GM21360 (cell line): ENCODE measurements at regions not wholly inside any gene's neighbourhood (a gene's known extent, or its start where the extent isn't known, plus 50 kb on each side); places are given as distances from the start of the nearest gene placed in this dataset.

Experiments
- ATAC-seq: cut with Tn5 transposase; IDR thresholded peaks from one replicate; pipeline ENCODE4 v1.9.1; 2021; ENCODE audit warnings: mild to moderate bottlenecking, moderate library complexity; ENCODE audit not compliant: unreplicated experiment

DNA sequence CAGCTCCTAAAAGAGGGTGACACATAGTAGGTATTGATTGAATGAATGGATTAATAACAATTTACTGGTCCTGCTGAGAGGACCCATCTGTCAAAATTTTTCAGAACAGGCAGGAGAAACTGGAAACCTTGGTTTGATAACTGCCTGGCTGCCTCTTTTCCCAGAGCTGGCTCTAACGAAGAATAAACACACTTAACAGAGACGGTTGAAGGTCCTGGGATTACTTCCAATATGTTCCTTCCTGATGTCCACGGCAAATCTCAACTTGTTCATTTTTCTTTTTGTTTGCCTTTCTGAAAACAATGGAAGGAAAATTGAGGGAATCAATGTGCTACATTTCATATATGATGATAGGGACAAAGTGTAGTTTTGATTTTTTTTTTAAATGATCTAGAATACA is 76.5 kb upstream of the SYT13 start:
- ATAC-seq, result no peak

DNA sequence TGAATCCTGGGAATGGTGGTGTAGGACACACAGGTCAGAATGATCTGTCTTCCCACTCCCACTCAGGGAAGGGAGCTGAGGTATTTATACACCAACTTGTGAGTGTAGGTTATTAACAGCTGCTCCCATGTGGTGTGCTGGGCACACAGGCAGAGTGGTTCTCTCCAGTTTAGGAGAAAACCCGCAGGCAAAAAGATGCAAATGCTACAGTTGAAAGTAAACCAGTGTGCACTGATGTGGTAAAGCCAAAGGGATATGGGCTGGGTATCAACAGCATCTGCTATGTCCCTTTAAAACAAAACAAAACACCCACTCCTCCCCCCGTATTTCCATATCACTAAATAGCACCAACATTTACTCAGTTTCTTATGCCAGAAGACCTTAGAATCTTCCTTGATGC is 75.4 kb upstream of the SYT13 start:
- ATAC-seq, result no peak

DNA sequence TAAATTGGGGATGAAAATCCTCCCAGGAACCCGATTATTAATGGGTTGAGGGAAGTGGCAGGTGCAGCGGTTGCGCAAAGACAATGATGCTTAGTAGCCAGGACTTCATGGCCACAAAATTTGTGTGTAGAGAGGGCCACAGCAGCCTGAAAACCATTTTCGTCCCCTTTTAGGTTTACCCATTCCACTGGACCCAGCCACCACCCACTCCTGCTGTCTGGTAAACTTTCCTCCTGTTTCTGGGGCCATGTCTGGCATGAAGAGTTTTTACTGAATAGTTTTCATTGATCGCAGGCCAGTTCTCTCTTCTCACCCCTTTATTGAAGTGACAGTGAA is 69.5 kb upstream of the SYT13 start:
- ATAC-seq, result no peak

DNA sequence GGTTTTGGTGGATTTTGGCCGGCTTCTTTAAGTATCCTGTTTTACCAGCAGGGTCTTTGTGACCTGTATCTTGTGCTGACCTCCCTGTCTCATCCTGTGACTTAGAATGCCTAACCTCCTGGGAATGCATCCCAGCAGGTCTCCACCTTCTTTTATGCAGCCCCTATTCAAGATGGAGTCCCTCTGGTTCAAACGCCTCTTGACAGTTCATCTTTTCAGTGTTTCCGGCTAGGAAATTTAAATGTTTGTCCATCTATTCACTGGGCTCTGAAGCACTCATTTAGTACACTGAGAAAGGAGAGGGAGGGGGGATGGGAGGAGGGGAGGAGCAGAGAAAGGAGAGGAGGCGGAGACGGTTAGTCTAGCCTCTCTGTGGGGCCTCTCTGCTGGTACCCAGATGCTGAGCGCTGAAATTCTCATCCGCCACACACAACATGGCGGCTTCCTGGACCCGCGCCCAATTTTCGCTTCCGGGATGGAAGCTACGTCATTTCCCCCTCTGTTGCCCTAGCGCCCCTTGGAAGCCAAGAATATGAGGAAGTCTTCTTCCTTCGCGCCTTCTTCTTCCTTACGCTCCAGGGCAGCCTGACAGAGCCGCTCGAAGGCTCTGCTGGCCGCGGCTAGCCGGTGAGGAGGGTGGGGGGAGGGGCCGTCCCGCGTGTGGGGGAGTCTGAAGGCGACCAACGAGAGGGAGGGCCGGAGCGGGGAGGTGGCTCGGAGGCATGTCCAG is 69.0 kb upstream of the SYT13 start:
- ATAC-seq, result peak; percentile 84

DNA sequence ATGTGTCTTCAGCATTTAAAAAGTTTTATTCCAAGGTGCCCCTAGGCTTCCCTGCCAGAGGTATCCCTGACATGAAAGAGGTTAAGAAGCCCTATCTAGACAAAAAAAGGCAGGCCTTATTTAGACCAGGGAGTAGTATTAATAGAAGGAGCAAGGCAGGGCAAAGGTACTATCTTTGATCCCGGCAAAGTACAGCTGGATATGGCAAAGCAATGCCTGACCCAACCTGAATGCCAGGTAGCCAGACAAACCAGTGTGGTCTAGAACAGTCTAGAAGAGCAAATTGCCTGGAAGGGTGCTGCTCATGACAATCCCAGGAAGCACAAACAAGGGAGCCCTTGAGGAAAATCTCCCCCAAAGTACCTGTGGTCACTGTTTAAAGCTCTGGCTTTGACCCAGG is 62.6 kb upstream of the SYT13 start:
- ATAC-seq, result no peak

DNA sequence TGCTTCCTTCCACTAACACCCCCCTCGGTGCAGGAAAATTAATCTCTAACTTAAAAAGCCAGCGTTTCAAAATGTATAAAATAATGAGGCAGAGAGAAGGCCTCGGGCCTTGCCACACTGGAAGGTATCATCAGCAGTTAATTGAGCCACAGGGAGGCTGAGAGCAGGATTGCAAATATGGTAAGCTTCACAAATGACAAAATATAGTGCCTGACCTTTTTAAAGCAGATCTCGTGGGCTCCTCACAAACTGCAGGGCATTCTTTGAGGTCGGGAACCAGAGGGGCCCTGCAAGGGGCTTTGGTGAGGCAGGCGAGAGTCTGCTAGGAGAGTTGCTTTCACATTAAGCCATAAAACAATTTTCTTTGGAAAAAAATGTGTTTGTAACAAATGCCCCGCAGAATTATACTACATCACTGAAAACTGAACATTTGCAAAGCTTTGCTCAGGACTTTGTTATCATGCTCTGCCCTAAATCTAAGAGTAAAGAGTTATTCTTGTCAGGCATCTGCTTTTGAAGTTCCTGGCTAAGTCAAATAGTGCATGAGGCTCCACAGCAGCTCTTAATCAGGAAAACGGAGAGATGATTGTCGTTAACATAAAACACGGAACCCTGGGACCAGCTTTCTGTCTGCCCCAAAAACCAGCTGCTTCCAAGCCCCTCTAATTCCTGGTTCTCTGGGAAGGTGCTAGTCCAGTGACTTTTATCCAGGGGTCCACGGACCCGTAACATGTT is 61.4 kb upstream of the SYT13 start:
- ATAC-seq, result no peak

DNA sequence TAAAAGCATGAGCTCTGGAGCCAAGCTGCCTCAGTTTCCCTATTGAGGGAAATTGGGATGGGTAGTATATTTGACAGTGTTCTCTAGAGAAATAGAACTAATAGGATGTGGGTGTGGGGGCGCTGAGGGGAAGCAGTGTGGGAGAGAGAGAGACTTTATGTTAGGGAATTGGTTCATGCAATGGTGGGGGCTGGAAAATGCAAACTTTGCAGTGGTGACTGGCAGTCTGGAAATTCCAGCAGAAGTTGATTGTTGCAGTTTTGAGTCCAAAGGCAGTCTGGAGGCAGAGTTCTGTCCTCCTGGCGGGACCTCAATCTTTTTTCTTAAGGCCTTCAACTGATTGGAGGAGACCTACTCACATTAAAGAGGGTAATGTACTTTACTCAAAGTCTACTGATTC is 59.4 kb upstream of the SYT13 start:
- ATAC-seq, result no peak

DNA sequence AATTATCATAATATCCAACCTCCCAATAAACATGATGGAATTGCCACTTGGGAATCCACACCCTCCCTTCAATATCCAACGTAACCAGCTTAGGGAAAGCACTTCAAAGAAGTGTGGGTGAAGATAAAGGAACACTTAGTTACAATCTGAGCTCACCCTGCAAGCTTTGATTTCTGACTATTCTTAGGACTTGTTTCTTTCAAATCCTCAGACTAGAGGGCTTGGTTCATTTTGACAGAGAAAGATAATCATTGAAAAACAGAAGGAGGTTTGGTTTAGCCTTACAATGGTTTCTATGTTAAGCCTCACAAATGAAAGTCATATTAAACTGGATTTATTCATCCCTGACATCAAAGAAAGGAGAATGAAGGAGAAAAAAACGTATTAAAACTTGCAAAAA is 57.9 kb upstream of the SYT13 start:
- no peak for ATAC-seq

DNA sequence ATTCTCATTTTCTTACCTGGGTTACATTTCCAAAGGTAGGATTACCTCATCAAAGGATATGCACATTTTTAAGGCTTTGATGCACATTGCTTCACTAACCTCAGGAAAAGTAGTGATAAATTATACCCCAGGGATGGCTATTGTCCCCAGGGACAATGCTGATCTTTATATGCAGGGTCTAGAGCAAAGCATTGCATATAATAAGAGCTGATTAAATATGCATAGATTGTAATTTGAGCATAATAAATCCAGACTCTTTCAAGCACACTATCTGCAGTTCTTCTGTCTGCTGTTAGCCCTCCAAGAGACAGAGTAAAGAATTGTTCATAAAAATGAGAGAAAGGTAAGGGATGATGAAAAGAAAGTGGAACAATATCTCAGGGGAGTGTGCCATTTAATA is 57.3 kb upstream of the SYT13 start:
- ATAC-seq, result no peak

DNA sequence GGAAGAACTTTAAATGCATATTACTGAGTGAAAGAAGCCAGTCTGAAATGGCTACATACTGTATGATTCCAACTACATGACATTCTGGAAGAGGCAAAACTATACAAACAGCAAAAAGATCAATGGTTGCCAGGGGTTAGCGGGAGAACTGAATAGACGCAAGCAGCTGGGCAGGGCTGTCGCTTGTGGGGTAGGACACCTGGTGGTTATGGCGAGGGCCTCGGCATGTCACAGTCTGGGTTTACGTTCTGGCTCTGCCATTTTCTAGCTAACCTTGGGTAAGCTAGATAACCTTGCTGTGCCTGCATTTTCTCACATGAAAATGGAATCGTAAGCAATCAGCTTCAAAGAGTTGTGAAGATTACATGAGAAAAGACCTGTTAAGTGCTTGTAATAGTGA is 55.2 kb upstream of the SYT13 start:
- ATAC-seq, result no peak

DNA sequence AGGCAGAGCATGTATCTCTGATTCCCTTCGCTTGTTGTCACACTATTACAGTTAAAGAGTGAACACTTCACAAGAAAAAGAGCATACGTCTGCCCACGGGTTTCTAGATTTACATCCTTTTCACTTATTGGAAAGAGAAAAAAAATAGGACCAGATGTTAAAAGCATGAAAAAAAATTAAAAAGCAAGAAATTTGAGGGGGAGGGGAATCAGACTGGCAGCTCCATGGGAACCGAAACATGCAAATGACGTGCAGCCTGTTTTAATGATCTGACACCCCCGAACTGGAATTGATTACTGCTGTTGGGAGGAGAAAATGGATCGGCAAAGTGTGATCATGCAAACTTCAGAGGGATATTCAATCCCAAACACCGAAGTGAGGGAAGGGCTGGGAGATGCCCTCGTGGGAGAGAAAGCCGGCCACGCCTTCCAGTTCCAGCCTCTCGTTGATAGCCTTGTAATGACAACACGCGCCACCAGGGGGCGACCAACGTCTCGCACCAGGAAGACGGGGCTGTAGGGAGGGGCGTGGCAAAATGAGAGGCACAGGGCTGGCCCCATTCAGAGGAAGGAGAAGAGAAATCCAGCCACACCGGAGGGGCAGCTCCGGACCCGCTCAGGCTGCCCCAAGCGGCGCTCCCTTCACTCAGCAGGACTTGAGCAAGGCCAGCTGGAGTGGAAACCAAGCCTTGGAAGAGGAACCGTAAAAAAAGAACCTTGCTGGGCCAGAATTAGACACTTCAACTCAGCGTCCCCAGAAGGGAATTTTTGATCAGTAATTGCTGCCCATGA is 53.8 kb upstream of the SYT13 start:
- peak; percentile 94 for ATAC-seq

DNA sequence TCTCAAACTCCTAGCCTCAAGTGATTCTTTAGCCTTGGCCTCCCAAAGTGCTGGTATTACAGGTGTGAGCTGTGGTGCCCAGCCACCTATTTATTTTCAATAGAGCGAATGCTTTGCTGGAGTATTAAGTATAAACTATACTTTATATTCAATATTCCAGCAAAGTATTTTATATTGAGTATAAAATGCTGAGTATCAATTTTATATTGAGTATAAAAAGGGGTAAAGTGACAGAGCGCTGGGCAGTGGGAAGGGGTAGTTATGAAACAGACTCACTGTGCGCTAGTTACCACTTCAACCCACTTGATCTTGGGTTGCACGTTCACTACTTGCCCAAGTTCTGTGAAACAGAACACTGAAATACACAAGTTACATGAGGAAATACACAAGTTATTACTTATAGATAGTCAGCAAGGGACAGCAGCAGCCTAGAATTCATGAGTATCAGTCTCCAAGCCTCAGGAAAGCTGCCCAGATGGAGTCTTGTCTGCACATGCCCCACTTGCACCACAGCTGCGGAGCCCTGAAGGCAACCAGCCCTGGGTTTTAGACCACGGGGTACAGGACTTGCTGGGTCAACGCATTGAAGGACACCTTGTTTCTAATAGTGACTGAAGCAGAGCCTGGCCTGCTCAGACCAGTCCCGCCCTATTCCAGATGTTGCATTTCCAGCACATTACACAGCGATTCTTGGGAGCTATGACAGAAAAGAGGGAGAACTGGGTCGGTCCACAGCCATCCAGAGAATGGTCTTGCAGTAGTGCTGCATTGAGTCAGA is 51.6 kb upstream of the SYT13 start:
- no peak for ATAC-seq

DNA sequence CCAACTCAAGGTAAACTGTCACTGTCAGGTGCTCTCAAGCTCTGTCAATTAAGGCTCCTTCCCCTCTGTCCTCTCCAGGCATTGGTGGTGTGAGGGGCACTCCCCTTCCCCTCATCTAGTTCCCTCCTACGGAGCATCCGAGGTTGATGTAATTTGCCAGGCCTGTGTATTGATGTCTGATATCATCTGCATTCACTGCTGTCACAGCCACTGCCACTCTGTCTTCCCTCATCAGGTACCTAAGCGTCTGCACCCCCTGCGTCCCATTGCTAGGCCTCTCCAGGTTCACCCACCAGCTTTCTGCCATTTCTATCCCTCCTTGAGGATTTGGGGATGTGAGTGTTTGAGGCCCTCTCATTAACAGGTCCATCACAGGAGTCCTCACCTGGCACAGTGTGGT is 50.0 kb upstream of the SYT13 start:
- no peak for ATAC-seq
